Muscle layer of colon (tissue), 2 donors: ENCODE measurements at regions not wholly inside any gene's neighbourhood (a gene's known extent, or its start where the extent isn't known, plus 50 kb on each side); places are given as distances from the start of the nearest gene placed in this dataset.

ENCODE experiments used
- H3K27ac ChIP-seq: one replicate; pipeline ENCODE4 v1.7.0; 2013; ENCODE audit warnings: low read depth, mild to moderate bottlenecking, low read length, moderate library complexity
- H3K27me3 ChIP-seq, 2 donors: one replicate each; pipeline ENCODE4 v1.7.0; 2013; ENCODE audit warnings: low read length in 2 of 2, mild to moderate bottlenecking in 2 of 2; ENCODE audit not compliant: insufficient read depth in 2 of 2, control insufficient read depth in 1 of 2
- H3K36me3 ChIP-seq: one replicate; pipeline ENCODE4 v1.7.0; 2013; ENCODE audit warnings: mild to moderate bottlenecking, low read length; ENCODE audit not compliant: insufficient read depth
- H3K4me1 ChIP-seq: one replicate; pipeline ENCODE4 v1.7.0; 2013; ENCODE audit warnings: mild to moderate bottlenecking, low read length; ENCODE audit not compliant: insufficient read depth
- H3K4me3 ChIP-seq, 2 donors: one replicate each; pipeline ENCODE4 v1.7.0; 2013; ENCODE audit warnings: low read length in 2 of 2, low read depth in 1 of 2, mild to moderate bottlenecking in 1 of 2, moderate library complexity in 1 of 2
- H3K9ac ChIP-seq: one replicate; pipeline ENCODE4 v1.7.0; 2013; ENCODE audit warnings: low read length
- H3K9me3 ChIP-seq: one replicate; pipeline ENCODE4 v1.7.0; 2013; ENCODE audit warnings: mild to moderate bottlenecking, low read length
- donor health status: abdominal sarcoma.
- donor health status: Adenocarcinoma of cecum.

DNA sequence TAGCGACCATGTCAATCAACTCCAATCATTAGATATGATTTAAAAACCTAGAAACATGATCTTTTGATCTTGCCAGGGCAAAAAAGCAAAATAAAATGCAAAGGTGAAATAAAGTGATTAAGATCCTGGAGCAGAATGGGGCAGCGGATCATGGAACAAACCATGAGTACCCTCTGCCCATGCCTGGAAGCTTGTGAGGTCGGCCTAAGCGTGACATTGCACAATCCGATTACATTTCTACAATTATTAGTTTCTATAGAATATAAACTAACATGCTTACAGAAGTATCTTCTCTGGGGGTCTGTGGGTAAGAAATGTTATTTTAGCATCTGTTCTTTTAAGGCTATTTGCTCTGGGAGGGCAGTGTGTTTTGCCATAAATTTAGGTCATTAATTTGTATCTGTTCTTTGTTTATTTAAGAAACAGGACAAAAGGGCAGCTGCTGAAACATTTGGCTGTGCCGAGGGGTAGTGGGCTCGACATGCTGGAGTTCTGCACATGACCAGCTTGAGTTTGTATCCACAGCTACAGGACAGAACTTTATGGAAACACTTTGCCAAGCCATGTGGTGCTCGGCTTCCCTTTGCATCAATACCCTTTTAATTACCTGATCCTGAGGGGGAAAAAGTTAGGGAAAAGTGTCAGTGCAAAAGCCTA, 55.9 kb downstream of the ZBTB18 start:
- no peaks in the 10 kb centered on the region for H3K36me3 ChIP-seq
- no peak overlapping the region for H3K27ac ChIP-seq
- no peaks in the 10 kb centered on the region for H3K4me1 ChIP-seq
- H3K27me3 ChIP-seq, result no peaks in the 10 kb centered on the region
- no peaks in the 10 kb centered on the region for H3K9me3 ChIP-seq
- H3K4me3 ChIP-seq, result no peak overlapping the region
- H3K9ac ChIP-seq, result no peak overlapping the region

DNA sequence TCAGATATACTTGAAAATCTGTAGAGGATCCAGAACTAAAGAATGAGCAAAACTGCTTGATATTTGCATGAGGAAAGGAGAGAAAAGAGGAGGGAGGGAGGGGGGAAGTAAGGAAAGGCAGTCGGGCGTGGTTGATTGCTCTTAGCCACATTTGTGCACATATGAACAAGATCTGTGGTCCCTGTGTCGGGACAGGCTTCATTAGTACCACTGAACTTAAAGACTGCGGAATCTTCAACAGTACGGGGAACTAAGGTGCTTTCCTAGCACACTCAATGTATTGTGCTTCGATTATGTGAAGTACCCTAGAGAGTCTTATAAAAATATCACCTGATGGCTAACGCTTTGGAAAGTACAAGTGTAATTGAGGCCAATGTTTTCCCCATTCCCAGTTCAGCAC, 59.9 kb downstream of the ZBTB18 start:
- Histone ChIP-seq H3K9ac (no peak overlapping the region), H3K4me1 (no peaks in the 10 kb centered on the region), H3K27me3 (no peaks in the 10 kb centered on the region), H3K36me3 (no peaks in the 10 kb centered on the region), H3K4me3 (no peak overlapping the region), H3K9me3 (no peaks in the 10 kb centered on the region), H3K27ac (no peak overlapping the region)

DNA sequence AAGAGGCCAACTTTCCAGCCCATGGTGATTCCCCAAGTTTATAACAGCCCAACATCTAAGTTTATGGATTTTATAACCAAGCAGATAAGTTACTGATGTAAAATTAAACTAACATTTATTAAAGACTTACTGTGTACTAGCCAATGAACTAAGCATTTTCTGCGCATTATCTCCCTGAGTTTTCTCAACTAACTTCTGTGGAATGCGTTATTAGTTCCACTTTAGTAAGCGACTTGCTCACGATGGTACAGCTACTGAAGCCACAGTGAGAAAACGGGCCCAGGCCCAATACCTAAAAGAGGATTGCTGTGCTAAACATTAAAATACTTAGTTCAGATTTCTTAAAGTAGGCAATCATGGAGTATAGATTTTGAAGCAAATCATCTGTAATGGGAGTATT, 61.0 kb downstream of the ZBTB18 start:
- Histone ChIP-seq H3K36me3 (no peaks in the 10 kb centered on the region), H3K27me3 (no peaks in the 10 kb centered on the region), H3K4me3 (no peak overlapping the region), H3K27ac (no peak overlapping the region), H3K4me1 (no peaks in the 10 kb centered on the region), H3K9me3 (no peaks in the 10 kb centered on the region), H3K9ac (no peak overlapping the region)

DNA sequence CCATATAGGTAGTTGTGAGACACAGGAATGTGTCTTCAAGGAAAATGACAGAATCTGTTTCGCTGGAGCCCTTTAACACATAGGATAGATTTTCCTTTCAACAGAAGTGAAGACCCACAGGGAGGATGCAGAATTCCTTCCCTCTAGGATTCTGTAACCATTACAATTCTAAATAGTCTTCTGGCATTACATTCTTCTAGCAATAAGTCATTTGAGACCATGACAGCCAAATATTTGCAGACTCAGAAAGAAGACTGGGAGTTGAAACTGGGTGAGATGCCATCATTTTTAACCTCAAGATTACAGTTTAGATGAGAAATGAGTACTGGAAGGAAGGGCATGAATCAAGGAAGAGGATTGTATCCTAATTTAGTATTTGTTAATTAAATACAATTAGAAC, 61.6 kb downstream of the ZBTB18 start:
- no peak overlapping the region for H3K27ac ChIP-seq

DNA sequence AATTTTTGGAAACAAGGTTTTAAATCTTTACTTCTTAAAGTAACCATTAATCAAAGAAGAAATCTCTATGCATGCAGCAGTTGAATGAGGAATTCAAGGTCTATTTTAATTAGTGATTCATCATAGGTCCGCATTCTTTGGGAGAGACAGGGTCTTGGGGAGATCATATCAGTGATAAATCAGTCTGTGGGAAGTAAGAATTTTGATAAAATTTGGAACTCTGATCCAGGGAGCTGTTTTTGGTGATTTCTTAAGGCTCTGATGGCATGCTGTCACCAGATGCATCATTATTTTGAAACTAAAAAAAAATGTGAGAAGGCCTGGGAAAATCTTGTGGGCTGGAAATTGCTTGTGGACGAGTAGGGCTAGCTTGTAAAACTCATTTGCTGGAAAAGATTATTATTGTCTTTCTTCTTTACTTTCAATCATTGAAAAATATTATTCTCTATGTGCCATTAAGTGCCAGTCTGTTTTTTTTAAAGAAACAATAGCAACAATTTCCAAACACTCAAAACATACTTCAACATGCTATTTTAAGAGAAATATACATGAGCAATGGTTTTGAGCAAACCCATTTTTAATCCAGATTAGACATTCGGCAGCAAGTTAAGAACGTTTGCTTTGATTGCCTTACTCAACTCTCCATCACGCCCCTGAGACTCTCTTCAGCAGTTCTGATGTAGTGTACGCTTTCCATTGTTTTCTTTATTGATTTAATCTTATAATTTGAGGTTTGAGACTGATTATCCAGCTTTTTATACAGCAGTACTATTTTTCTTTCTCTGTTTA, 62.6 kb downstream of the ZBTB18 start:
- H3K9me3 ChIP-seq, result no peaks in the 10 kb centered on the region
- no peaks in the 10 kb centered on the region for H3K36me3 ChIP-seq
- no peak overlapping the region for H3K9ac ChIP-seq
- no peaks in the 10 kb centered on the region for H3K4me1 ChIP-seq
- no peaks in the 10 kb centered on the region for H3K27me3 ChIP-seq
- no peak overlapping the region for H3K27ac ChIP-seq
- H3K4me3 ChIP-seq, result no peak overlapping the region

More for the DNA sequence above, 61.6 kb downstream of the ZBTB18 start:
- no peaks in the 10 kb centered on the region for H3K27me3 ChIP-seq
- no peak overlapping the region for H3K4me3 ChIP-seq
- H3K9me3 ChIP-seq, result no peaks in the 10 kb centered on the region
- H3K36me3 ChIP-seq, result no peaks in the 10 kb centered on the region
- H3K9ac ChIP-seq, result no peak overlapping the region
- no peaks in the 10 kb centered on the region for H3K4me1 ChIP-seq

- no peak overlapping the region for H3K4me3 ChIP-seq
- no peaks in the 10 kb centered on the region for H3K36me3 ChIP-seq
- no peaks in the 10 kb centered on the region for H3K27me3 ChIP-seq
- H3K27ac ChIP-seq, result no peak overlapping the region
- no peaks in the 10 kb centered on the region for H3K9me3 ChIP-seq
- no peak overlapping the region for H3K9ac ChIP-seq
- no peaks in the 10 kb centered on the region for H3K4me1 ChIP-seq
Observed at GRCh38 chr1:244114892-244115291, 63.8 kb downstream of the ZBTB18 start.

GRCh38 chr1:244116946-244117345, 65.9 kb downstream of the ZBTB18 start:
- Histone ChIP-seq H3K9ac (no peak overlapping the region), H3K36me3 (no peaks in the 10 kb centered on the region), H3K4me3 (no peak overlapping the region), H3K9me3 (no peaks in the 10 kb centered on the region), H3K27ac (no peak overlapping the region), H3K4me1 (no peaks in the 10 kb centered on the region), H3K27me3 (no peaks in the 10 kb centered on the region)

- Histone ChIP-seq H3K36me3 (no peaks in the 10 kb centered on the region), H3K9ac (no peak overlapping the region), H3K4me3 (no peak overlapping the region), H3K9me3 (no peaks in the 10 kb centered on the region), H3K4me1 (no peaks in the 10 kb centered on the region), H3K27me3 (no peaks in the 10 kb centered on the region), H3K27ac (no peak overlapping the region)
Observed at GRCh38 chr1:244118109-244118761, 67.2 kb downstream of the ZBTB18 start.

DNA sequence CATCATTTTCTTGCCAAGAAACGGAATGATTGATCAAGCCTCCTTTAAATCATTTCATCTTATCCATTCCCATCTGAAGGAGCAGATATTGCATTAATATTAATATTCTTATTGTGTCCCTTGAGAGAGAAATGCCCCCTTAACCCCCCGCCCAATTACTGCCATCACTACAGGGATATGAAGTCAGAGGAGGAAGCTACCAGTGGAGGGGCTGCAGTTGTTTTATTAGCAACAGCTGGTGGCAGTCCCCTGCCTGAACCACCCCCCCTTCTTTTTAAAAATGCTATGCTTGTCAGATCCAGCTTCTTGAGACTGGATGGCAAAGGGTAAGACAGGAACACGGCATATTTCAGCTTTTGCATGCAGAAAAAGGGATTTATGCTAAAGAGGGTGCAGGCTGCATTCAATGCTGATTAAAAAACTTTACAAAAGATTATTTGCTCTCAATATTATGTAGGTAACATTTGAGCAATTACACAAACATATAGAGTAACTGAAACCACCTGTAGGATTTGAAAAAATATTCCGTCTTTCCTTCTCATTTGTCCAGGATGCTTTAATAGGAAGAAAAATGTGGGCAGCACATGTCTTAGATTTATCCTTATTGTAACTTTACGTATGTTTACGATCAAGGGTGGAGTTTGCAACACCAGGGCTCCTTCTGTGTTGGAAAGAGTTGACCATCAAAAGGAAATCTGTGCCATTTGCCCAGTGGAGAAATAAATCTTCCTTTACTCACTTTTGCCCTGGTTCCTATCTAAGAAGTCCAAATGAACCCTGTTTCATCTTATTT, 77.7 kb downstream of the ZBTB18 start:
- no peak overlapping the region for H3K27ac ChIP-seq
- no peak overlapping the region for H3K9ac ChIP-seq
- H3K9me3 ChIP-seq, result no peaks in the 10 kb centered on the region
- no peaks in the 10 kb centered on the region for H3K4me1 ChIP-seq
- no peak overlapping the region for H3K4me3 ChIP-seq
- no peaks in the 10 kb centered on the region for H3K27me3 ChIP-seq
- no peaks in the 10 kb centered on the region for H3K36me3 ChIP-seq

- Histone ChIP-seq H3K27me3 (no peaks in the 10 kb centered on the region), H3K27ac (no peak overlapping the region)
Observed at GRCh38 chr1:244137276-244137675, 86.2 kb downstream of the ZBTB18 start.

DNA sequence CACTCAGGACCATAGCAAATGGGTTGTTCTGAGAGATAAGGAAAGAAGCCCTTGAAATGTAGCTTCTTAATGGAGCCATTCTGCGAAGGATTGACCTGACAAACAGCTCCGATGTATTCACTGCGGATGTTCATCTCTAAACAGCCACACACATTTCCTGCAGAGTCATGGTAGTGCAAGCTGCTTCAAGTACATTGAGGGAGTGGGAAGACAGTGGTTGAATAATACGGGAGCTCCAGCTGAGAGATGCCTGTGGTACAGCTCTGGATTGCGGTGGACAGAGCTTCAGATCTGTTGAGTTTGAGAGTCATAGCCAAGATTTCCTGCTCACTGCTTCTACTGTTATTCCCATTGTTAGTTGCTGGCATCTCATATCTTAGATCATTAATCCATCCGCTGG, 86.6 kb downstream of the ZBTB18 start:
- H3K27ac ChIP-seq, result no peak overlapping the region
- no peaks in the 10 kb centered on the region for H3K36me3 ChIP-seq
- H3K4me3 ChIP-seq, result no peak overlapping the region
- H3K9ac ChIP-seq, result no peak overlapping the region
- no peaks in the 10 kb centered on the region for H3K4me1 ChIP-seq
- no peaks in the 10 kb centered on the region for H3K27me3 ChIP-seq
- no peaks in the 10 kb centered on the region for H3K9me3 ChIP-seq

More at GRCh38 chr1:244137276-244137675, 86.2 kb downstream of the ZBTB18 start:
- no peak overlapping the region for H3K4me3 ChIP-seq
- H3K9ac ChIP-seq, result no peak overlapping the region
- H3K36me3 ChIP-seq, result no peaks in the 10 kb centered on the region
- H3K9me3 ChIP-seq, result no peaks in the 10 kb centered on the region
- H3K4me1 ChIP-seq, result no peaks in the 10 kb centered on the region
